A673 (cell line): ENCODE measurements at regions not wholly inside any gene's neighbourhood (a gene's known extent, or its start where the extent isn't known, plus 50 kb on each side); places are given as distances from the start of the nearest gene placed in this dataset.

Source experiments
- BruUV-seq: library from RNA; stranded (reverse); fragments of 400-500 nt; replicated peaks from 2 replicates; lab custom pipeline; 2021; lab: Mats Ljungman, UMichigan
- CTCF ChIA-PET: fragments of 300-600 bp; sonication (Branson Sonifier 250); formaldehyde crosslinking; loops from one replicate; lab custom pipeline; 2022; ENCODE audit warnings: antibody characterized with exemption; lab: Charles Lee
- POLR2A ChIA-PET: fragments of 300-600 bp; sonication (Branson Sonifier 250); formaldehyde crosslinking; loops from one replicate; lab custom pipeline; 2022; ENCODE audit warnings: antibody characterized with exemption; ENCODE audit not compliant: low non-redundant PET; lab: Charles Lee
- DNase-seq: peaks from one replicate; pipeline ENCODE4 v3.0.0-alpha.2; 2015; ENCODE audit warnings: low spot score
- H3K27ac ChIP-seq: fragments of 200-600 bp; sonication (generic); 2 replicates; pipeline ENCODE4 v1.5.1; 2016; ENCODE audit warnings: mixed run types, low read depth, mild to moderate bottlenecking, mixed read lengths, antibody characterized with exemption, low read length; ENCODE audit not compliant: poor library complexity, severe bottlenecking
- H3K27me3 ChIP-seq: fragments of 200-600 bp; sonication (generic); replicated peaks from 2 replicates; pipeline ENCODE4 v1.6.1; 2017; ENCODE audit warnings: mixed run types, low read depth, mild to moderate bottlenecking, mixed read lengths, antibody characterized with exemption, low read length; ENCODE audit not compliant: insufficient read depth, poor library complexity
- H3K36me3 ChIP-seq: fragments of 200-600 bp; sonication (generic); 2 replicates; pipeline ENCODE4 v1.6.1; 2016; ENCODE audit warnings: mixed run types, mild to moderate bottlenecking, mixed read lengths, antibody characterized with exemption, low read length; ENCODE audit not compliant: insufficient read depth, poor library complexity, severe bottlenecking
- H3K4me1 ChIP-seq: fragments of 200-600 bp; sonication (generic); 2 replicates; pipeline ENCODE4 v1.6.1; 2017; ENCODE audit warnings: mixed run types, mild to moderate bottlenecking, mixed read lengths, antibody characterized with exemption, low read length; ENCODE audit not compliant: insufficient read depth, poor library complexity, severe bottlenecking
- H3K4me3 ChIP-seq: fragments of 200-600 bp; sonication (generic); 2 replicates; pipeline ENCODE4 v1.5.1; 2016; ENCODE audit warnings: low read depth, mixed run types, mild to moderate bottlenecking, mixed read lengths, low read length; ENCODE audit not compliant: poor library complexity, severe bottlenecking
- H3K9me3 ChIP-seq: fragments of 200-600 bp; sonication (generic); 2 replicates; pipeline ENCODE4 v1.6.1; 2016; ENCODE audit warnings: mixed run types, low read depth, mild to moderate bottlenecking, mixed read lengths, antibody characterized with exemption, low read length; ENCODE audit not compliant: poor library complexity, severe bottlenecking
- CTCF ChIP-seq: fragments of 300-800, 200-600 bp; sonication (generic); conservative IDR thresholded peaks from 2 replicates; pipeline ENCODE4 v1.5.1; 2017; ENCODE audit warnings: low read depth, mild to moderate bottlenecking, antibody characterized with exemption, low read length, moderate library complexity, mixed read lengths
- EZH2 ChIP-seq: fragments of 200-600 bp; sonication (generic); IDR thresholded peaks from 2 replicates; pipeline ENCODE4 v1.6.1; 2017; ENCODE audit warnings: borderline replicate concordance, low read depth, mild to moderate bottlenecking, mixed read lengths, antibody characterized with exemption, low read length; ENCODE audit not compliant: poor library complexity, severe bottlenecking
- intact Hi-C: fragments of 100-400 bp; cut with micrococcal nuclease; formaldehyde crosslinking; loops from one replicate; pipeline ENCODE4 v1.10.0; 2022; ENCODE audit not compliant: unreplicated experiment

GRCh38 chr10:4079803-4080202 is 294.8 kb upstream of the KLF6 start:
- Histone ChIP-seq H3K4me3 (no peak overlapping the region), H3K27ac (no peak overlapping the region), H3K9me3 (no peaks in the 10 kb centered on the region), H3K36me3 (no peaks in the 10 kb centered on the region), H3K27me3 (no peaks in the 10 kb centered on the region), H3K4me1 (peaks cover 34% of the 10 kb centered on the region)
- no peak for TF ChIP-seq CTCF
- TF ChIP-seq EZH2, result no peak
- POLR2A ChIA-PET, result interaction anchor here (0.7 kb wide), 1 partner anchor 444 kb away, joined by 4 read pairs; no protein-coding TSS in a partner anchor
- BruUV-seq, result no TSS peak
- CTCF ChIA-PET, result no interaction called here
- intact Hi-C loops, result no loop called here
- DNase-seq, result peak; percentile 60

- Histone ChIP-seq H3K27me3 (no peaks in the 10 kb centered on the region), H3K4me3 (no peak overlapping the region), H3K36me3 (no peaks in the 10 kb centered on the region), H3K27ac (no peak overlapping the region), H3K9me3 (no peaks in the 10 kb centered on the region), H3K4me1 (peaks cover 20% of the 10 kb centered on the region)
- ChIA-PET POLR2A (no interaction called here), CTCF (no interaction called here)
- no peak for DNase-seq
- TF ChIP-seq CTCF, result no peak
- no peak for TF ChIP-seq EZH2
- intact Hi-C loops, result no loop called here
- no TSS peak for BruUV-seq
Observed at GRCh38 chr10:4077804-4078203, 292.8 kb upstream of the KLF6 start.

- no TSS peak for BruUV-seq
- intact Hi-C loops, result no loop called here
- Histone ChIP-seq H3K27me3 (no peaks in the 10 kb centered on the region), H3K27ac (no peak overlapping the region), H3K4me3 (no peak overlapping the region), H3K4me1 (peaks cover 12% of the 10 kb centered on the region), H3K9me3 (no peaks in the 10 kb centered on the region), H3K36me3 (no peaks in the 10 kb centered on the region)
- CTCF ChIA-PET, result no interaction called here
- TF ChIP-seq CTCF, result no peak
- TF ChIP-seq EZH2, result no peak
- DNase-seq, result no peak
- POLR2A ChIA-PET, result no interaction called here
Observed at GRCh38 chr10:4076983-4077382, 292.0 kb upstream of the KLF6 start.
